Myocyte (in vitro differentiated cells): ENCODE measurements at regions not wholly inside any gene's neighbourhood (a gene's known extent, or its start where the extent isn't known, plus 50 kb on each side); places are given as distances from the start of the nearest gene placed in this dataset.
"Not testable (repeated sequence)": the region's sequence is repeated elsewhere in the genome, so short reads cannot be mapped to it uniquely, and the experiment has no call there.

Experiments used
- DNase-seq: peaks from one replicate; pipeline ENCODE4 v3.0.0-alpha.2; 2012; ENCODE audit warnings: low read depth

DNA sequence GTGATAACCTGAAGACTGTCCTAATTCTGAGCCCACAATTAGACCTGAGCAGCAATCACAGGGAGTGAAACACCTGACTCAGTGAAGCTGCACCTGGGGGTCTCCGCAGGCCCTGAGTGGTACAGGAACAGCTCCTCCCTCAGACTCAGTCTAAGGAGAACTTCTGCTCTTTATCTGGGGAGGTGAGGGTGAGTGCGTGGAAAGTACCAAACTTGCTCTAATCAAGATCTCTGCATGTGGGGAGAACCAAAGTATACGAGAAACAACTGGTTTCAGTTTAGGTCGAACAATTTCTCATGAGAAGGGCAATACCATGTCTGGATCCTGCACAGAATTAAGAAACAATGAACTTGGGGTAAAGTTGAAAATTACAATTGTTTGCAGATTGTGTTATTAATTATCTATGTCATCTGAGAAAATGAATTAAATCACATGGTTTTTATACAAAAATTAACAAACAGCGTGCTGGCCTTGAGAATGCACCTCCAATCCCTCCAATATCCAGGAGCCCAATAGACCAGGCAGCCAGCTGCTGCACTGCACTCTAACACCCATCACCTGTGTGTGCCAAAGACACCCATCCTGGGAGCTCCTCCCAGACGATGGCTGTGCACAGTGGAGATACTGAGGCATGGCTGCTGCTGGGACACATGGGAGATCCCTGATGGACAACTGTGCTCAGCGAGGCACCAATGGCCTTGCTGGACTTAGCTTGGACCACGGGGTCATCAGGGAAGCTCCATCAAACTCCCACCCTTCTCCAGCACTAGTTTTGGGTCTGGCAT lies 828.8 kb downstream of the TMEM121 start:
- DNase-seq = not testable (repeated sequence)

- DNase-seq = not testable (repeated sequence)
Observed at GRCh38 chr14:106355881-106356642, 829.7 kb downstream of the TMEM121 start.

DNA sequence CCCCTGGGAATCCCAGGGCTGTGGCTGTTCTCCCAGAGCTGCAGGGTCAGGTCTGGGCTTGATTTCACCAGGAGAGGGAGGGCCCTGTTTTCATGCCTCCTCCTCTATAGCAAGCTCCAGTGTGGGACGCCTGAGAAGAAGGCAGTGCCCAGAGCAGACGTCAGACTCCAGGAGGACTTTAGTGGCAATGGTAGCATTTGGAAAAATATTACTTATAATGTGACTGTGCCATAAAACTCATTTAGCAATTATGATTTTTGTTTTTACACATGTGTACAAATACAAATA lies 830.2 kb downstream of the TMEM121 start:
- not testable (repeated sequence) for DNase-seq

DNA sequence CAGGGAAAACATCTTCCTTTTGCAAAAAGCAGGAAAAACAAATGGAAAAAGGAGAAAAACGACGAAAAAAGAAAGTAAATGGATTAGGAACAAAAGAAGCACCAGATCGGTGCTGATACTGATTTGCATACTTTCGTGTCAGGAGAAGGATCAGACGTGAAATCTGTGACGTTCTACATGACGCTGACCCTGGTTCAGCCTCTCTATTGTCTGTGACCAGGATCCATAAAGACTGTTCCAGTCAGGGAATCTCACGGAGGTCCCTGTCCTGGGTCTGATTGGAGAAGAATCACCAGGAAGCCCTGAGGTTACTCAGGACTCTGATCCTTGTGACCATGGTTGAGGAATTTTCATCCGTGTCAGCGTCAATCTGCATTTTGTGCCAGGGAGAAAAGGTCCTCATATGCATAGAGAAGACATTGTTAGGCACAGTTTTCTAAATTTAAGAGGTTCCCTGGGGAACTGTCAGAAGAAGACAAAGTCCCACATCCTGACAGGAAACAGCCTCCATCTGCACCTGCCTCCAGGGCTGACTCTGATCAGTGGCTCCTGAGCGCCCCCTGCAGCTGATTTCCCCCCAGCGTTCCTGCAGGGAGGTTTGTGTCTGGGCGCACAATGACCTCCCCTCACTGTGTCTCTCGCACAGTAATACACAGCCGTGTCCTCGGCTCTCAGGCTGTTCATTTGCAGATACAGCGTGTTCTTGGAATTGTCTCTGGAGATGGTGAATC lies 832.9 kb downstream of the TMEM121 start:
- not testable (repeated sequence) for DNase-seq

GRCh38 chr14:106365371-106365770 lies 839.0 kb downstream of the TMEM121 start:
- not testable (repeated sequence) for DNase-seq

GRCh38 chr14:106365894-106366293 lies 839.5 kb downstream of the TMEM121 start:
- not testable (repeated sequence) for DNase-seq

- not testable (repeated sequence) for DNase-seq
Observed at GRCh38 chr14:106366971-106367370, 840.6 kb downstream of the TMEM121 start.

- not testable (repeated sequence) for DNase-seq
Observed at GRCh38 chr14:106369456-106369855, 843.1 kb downstream of the TMEM121 start.

- DNase-seq = no peak
Observed at GRCh38 chr14:106372870-106373652, 846.7 kb downstream of the TMEM121 start.

GRCh38 chr14:106373653-106374110 lies 847.3 kb downstream of the TMEM121 start:
- not testable (repeated sequence) for DNase-seq

- DNase-seq = no peak
Observed at GRCh38 chr14:106377432-106377831, 851.0 kb downstream of the TMEM121 start.

GRCh38 chr14:106378191-106378590 lies 851.8 kb downstream of the TMEM121 start:
- DNase-seq = no peak

DNA sequence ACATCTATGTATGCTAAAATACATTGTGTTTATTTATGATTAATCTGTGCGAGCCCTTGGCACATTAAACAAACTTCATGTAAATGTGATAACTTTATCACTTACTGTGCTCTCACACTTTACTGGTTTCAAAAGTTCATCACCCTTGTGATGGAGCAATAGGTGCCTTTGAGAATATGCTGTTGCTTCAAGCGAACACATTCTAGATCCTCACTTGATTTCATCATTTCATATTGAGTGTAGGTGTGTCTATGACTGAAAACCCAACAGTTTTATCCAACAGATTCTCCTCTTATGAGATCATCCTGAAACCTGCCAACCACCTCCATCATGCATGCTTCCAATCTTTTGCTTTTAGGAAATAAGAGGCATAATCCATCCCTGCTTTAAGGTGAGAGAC lies 854.4 kb downstream of the TMEM121 start:
- no peak for DNase-seq

DNA sequence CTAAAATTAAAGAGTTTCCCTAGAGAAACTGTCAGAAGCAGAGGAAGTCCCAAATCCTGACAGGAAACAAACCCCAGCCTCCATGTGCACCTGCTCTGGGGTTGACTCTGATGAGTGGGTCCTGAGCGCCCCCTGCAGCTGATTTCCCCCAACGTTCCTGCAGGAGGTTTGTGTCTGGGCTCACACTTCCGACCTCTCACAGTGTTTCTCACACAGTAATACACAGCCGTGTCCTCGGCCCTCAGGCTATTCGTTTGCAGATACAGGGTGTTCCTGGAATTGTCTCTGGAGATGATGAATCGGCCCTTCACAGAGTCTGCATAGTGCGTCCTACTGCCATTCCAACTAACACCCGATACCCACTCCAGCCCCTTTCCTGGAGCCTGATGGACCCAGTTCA lies 862.8 kb downstream of the TMEM121 start:
- not testable (repeated sequence) for DNase-seq

DNA sequence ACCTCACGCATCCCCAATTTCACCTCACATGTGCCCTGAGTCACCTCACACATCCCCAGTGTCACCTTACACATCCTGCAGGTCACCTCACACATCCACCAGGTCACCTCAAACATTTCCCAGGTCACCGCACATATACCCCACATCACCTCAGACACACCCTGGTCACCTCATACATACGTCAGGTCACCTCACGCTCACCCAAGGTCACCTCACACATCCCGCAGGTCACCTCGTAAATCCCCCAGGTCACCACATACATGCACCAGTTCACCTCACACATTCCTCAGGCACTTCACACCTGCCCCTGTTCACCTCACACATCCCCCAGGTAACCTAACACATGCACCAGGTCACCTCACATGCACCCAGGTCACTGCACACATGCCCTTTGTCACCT lies 864.0 kb downstream of the TMEM121 start:
- no peak for DNase-seq

GRCh38 chr14:106390947-106391346 lies 864.6 kb downstream of the TMEM121 start:
- DNase-seq = no peak

DNA sequence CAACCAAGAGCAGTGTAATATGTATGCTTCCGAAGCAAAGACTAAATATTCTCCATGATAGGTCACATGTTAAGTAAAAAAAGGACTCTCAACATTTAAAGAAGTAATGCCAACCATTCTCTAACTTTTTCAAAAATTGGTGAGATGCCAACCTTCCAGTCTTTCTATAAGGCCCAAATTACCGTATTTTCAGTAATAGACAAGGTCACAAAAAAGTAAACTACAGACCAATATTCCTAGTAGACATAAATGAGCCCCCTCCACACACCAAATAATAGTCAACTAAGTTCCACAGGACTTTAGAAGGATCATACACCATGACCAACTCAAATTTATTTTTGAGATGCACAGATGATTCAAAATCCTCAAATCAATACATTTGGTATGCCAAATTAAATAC lies 867.4 kb downstream of the TMEM121 start:
- DNase-seq = no peak

DNA sequence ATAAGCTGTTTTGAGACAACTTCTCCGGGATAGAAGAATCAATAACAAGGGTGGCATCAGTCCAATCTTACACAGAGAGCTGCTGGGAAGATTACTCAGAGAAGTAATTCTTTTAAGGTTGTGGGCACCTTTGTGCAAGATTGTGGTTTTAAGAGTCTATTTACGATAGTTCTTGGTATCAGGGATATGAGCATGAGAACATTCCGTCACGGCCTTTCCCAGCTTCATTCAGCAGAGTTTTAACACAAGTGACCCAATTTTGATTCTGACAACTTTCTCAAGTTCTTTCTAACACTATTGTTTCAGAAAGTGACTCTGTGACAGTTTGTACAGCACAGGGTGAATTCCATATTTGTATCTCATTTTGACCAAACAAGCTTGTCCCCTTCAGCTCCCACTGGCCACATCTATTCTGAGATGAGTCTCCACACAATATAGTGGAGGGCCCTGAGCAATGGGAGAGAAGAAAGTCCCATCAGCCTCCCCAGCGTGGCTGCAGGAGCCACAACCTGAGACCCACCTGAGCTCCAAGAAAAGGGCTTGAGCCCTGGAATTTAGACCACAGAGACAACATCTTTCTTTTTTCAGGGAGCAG lies 869.2 kb downstream of the TMEM121 start:
- DNase-seq = no peak

DNA sequence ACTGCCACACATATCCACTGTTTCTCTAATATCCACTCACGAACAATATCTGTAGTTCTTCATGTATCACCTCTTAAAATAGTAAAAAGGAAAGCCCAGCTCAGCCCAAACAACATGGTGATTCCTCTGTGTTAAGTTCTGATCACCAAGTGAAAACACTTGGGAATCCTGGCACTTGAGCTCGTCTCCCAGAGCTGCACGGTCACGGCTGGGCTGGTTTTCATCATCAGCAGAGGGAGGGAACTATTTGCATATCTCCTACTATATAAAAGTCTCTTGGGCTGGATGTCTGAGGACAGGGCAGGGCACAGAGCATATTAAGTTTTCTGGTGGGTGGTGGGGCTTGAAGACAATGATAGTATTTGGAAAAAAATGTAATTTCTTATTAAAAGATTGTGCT lies 870.6 kb downstream of the TMEM121 start:
- DNase-seq = no peak

DNA sequence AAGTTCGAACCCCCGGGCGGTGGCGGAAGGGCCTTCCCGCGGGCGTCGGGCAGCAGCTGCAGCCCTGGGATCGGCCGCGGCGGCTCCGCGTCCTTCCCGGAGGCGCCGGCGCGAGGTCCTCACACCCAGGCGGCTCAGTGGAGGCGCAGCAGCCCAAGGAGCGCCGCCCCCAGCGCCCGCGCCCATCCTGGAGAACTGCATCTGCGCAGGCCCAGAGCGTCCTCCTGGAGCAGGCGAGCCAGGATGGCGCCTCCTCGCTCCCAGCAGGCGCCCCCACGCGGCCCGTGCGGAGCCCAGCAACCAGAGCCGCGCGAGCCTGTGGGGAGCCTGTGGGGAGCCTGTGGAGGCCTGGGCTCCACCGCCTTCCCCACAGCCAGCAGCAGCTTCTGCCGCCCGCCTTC lies 872.5 kb downstream of the TMEM121 start:
- DNase-seq = not testable (repeated sequence)

DNA sequence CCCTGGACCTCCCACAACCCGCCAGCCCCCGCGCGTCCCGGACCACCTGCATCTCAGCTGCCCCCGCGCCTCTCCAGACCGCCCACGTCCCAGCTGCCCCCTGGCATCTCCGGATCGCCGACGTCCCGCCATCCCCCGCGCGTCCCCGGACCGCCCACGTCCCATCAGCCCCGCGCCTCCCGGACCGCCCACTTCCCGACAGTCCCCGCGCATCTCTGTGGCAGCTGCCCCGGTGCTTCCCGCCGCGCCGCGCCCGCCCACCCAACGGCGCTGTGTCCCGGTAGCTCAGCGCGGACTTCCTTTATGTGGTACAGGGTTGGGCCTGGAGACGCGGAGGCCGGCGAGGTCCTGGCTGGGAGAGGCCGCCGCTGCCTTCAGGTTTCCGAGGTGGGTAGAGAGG lies 874.9 kb downstream of the TMEM121 start:
- not testable (repeated sequence) for DNase-seq
